PFSK-1 (cell line): ENCODE measurements at regions not wholly inside any gene's neighbourhood (a gene's known extent, or its start where the extent isn't known, plus 50 kb on each side); places are given as distances from the start of the nearest gene placed in this dataset.

ENCODE experiments used
- FOXP2 ChIP-seq: optimal IDR thresholded peaks from 2 replicates; pipeline ENCODE3; 2011; ENCODE audit warnings: borderline replicate concordance, control low read depth, inconsistent platforms; ENCODE audit not compliant: insufficient read depth; ENCODE audit errors: extremely low read length, extremely low read depth
- POLR2AphosphoS5 ChIP-seq: IDR thresholded peaks from 2 replicates; pipeline ENCODE4 v1.6.1; 2012; ENCODE audit warnings: low read depth, mild to moderate bottlenecking, control low read depth, low read length, moderate library complexity
- SIN3A ChIP-seq: IDR thresholded peaks from 2 replicates; pipeline ENCODE4 v1.6.1; 2012; ENCODE audit warnings: mild to moderate bottlenecking, low read length, moderate library complexity, borderline replicate concordance; ENCODE audit not compliant: insufficient read depth
- TAF1 ChIP-seq: IDR thresholded peaks from 2 replicates; pipeline ENCODE4 v1.6.1; 2012; ENCODE audit warnings: low read length, control low read depth, borderline replicate concordance; ENCODE audit not compliant: insufficient read depth
- TF ChIP-seq, protein P1 (sequence below), 2 experiments: IDR thresholded peaks; 2 replicates each; pipeline versions ENCODE4 v1.6.1 to v1.8.0; 2011 to 2012; ENCODE audit warnings: low read depth in 2 of 2, low read length in 2 of 2, control low read depth in 1 of 2, inconsistent platforms in 1 of 2, mild to moderate bottlenecking in 1 of 2, moderate library complexity in 1 of 2; ENCODE audit not compliant: insufficient read depth in 1 of 2

DNA sequence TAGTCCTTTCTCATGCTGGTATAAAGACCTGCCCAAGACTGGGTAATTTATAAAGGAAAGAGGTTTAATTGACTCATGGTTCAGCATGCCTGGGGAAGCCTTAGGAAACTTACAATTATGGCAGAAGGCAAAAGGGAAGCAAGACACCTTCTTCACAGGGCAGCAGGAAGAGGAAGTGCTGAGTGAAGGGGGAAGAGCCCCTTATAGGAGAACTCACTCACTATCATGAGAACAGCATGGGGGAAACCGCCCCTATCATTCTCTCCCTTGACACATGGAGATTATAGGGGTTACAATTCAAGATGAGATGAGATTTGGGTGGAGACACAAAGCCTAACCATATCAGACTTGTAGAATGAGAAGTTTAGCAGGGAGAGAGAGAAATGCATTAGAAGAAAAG, 373.3 kb upstream of the DIAPH2 start:
- TF ChIP-seq POLR2AphosphoS5 (no peak), TAF1 (no peak), SIN3A (no peak), FOXP2 (no peak)
- TF ChIP-seq, protein P1, sequence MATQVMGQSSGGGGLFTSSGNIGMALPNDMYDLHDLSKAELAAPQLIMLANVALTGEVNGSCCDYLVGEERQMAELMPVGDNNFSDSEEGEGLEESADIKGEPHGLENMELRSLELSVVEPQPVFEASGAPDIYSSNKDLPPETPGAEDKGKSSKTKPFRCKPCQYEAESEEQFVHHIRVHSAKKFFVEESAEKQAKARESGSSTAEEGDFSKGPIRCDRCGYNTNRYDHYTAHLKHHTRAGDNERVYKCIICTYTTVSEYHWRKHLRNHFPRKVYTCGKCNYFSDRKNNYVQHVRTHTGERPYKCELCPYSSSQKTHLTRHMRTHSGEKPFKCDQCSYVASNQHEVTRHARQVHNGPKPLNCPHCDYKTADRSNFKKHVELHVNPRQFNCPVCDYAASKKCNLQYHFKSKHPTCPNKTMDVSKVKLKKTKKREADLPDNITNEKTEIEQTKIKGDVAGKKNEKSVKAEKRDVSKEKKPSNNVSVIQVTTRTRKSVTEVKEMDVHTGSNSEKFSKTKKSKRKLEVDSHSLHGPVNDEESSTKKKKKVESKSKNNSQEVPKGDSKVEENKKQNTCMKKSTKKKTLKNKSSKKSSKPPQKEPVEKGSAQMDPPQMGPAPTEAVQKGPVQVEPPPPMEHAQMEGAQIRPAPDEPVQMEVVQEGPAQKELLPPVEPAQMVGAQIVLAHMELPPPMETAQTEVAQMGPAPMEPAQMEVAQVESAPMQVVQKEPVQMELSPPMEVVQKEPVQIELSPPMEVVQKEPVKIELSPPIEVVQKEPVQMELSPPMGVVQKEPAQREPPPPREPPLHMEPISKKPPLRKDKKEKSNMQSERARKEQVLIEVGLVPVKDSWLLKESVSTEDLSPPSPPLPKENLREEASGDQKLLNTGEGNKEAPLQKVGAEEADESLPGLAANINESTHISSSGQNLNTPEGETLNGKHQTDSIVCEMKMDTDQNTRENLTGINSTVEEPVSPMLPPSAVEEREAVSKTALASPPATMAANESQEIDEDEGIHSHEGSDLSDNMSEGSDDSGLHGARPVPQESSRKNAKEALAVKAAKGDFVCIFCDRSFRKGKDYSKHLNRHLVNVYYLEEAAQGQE (IDR thresholded peaks at IDR 0.05; ENCODE audit: insufficient read depth in 1 of 2, low read depth in 2 of 2, low read length in 2 of 2), result no peak
